ENCODE measurements at regions not wholly inside any gene's neighbourhood (a gene's known extent, or its start where the extent isn't known, plus 50 kb on each side); places are given as distances from the start of the nearest gene placed in this dataset.

GRCh38 chr13:66154976-66155375 lies 1075.2 kb downstream of the PCDH9 start:
- TF ChIP-seq CTCF (conservative IDR thresholded peaks at IDR 0.05) (no peak), ZFX (IDR thresholded peaks at IDR 0.05) (no peak)

Data from C4-2B (cell line).